ENCODE measurements at regions not wholly inside any gene's neighbourhood (a gene's known extent, or its start where the extent isn't known, plus 50 kb on each side); places are given as distances from the start of the nearest gene placed in this dataset.

DNA sequence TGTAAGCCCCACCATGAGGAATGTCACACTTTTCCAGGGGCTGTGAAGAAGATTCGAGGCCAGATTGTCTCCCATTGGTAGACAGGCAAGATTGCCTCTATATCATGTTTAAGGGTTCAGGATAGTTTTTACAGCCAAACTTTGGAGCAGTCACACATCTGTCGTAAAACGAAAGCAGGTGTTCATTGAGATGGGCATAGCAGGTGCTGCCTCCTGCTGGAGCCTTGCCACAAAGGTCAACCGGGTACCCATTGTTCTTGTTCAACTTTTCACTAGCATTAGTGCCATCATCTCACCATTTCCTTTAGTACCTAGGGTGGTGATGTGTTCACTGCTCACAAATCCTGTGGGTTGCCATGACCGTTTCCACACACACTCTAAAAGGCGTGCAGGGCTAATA lies 198.3 kb downstream of the HTR1B start:
- TF ChIP-seq POLR2A (IDR thresholded peaks at IDR 0.05; ENCODE audit: low read depth, low read length) (no peak), POLR2AphosphoS5 (IDR thresholded peaks at IDR 0.05; ENCODE audit: low read depth, low read length) (no peak), TAF1 (IDR thresholded peaks at IDR 0.05; ENCODE audit: low read depth, low read length) (no peak)

Measured in GM12891 (cell line).